H9 (cell line): ENCODE measurements at regions not wholly inside any gene's neighbourhood (a gene's known extent, or its start where the extent isn't known, plus 50 kb on each side); places are given as distances from the start of the nearest gene placed in this dataset.

Experiments
- DNase-seq: peaks from one replicate; pipeline ENCODE4 v3.0.0-alpha.2; 2017
- H2AFZ ChIP-seq: one replicate; pipeline ENCODE4 v1.6.1; 2013; ENCODE audit warnings: mild to moderate bottlenecking, low read length, control low read depth, moderate library complexity
- H2AK5ac ChIP-seq: 2 replicates; pipeline ENCODE4 v1.6.1; 2013; ENCODE audit warnings: low read length, control low read depth, mixed read lengths; ENCODE audit not compliant: insufficient read length
- H2BK120ac ChIP-seq: one replicate; pipeline ENCODE4 v1.6.1; 2013; ENCODE audit warnings: low read depth, mild to moderate bottlenecking, low read length, control low read depth, inconsistent platforms; ENCODE audit not compliant: poor library complexity, severe bottlenecking
- H2BK12ac ChIP-seq: 2 replicates; pipeline ENCODE4 v1.6.1; 2013; ENCODE audit warnings: low read length, control low read depth, mixed read lengths, low read depth; ENCODE audit not compliant: insufficient read length
- H2BK15ac ChIP-seq: 2 replicates; pipeline ENCODE4 v1.6.1; 2013; ENCODE audit warnings: low read depth, low read length, control low read depth
- H2BK20ac ChIP-seq: one replicate; pipeline ENCODE4 v1.6.1; 2013; ENCODE audit warnings: low read depth, mild to moderate bottlenecking, low read length, control low read depth, inconsistent platforms; ENCODE audit not compliant: poor library complexity, severe bottlenecking
- H2BK5ac ChIP-seq: 2 replicates; pipeline ENCODE4 v1.6.1; 2013; ENCODE audit warnings: low read length, control low read depth, mixed read lengths; ENCODE audit not compliant: insufficient read length
- H3K14ac ChIP-seq: 2 replicates; pipeline ENCODE4 v1.6.1; 2013; ENCODE audit warnings: low read length, control low read depth; ENCODE audit not compliant: insufficient read depth
- H3K18ac ChIP-seq: 2 replicates; pipeline ENCODE4 v1.6.1; 2013; ENCODE audit warnings: low read depth, mild to moderate bottlenecking, mixed read lengths, low read length, control low read depth; ENCODE audit not compliant: insufficient read length
- H3K23ac ChIP-seq: 2 replicates; pipeline ENCODE4 v1.6.1; 2013; ENCODE audit warnings: low read length, control low read depth, mixed read lengths, low read depth; ENCODE audit not compliant: insufficient read length
- H3K23me2 ChIP-seq: 2 replicates; pipeline ENCODE4 v1.6.1; 2013; ENCODE audit warnings: low read depth, mild to moderate bottlenecking, mixed read lengths, low read length, control low read depth; ENCODE audit not compliant: insufficient read length, poor library complexity, severe bottlenecking
- H3K27ac ChIP-seq: 2 replicates; pipeline ENCODE4 v1.5.1; 2013; ENCODE audit warnings: low read length, control low read depth, mixed read lengths, low read depth; ENCODE audit not compliant: insufficient read length
- H3K27me3 ChIP-seq: 2 replicates; pipeline ENCODE4 v1.6.1; 2013; ENCODE audit warnings: low read length, control low read depth, inconsistent platforms; ENCODE audit not compliant: insufficient read depth
- H3K4ac ChIP-seq: 2 replicates; pipeline ENCODE4 v1.6.1; 2013; ENCODE audit warnings: low read depth, mild to moderate bottlenecking, control low read depth, inconsistent platforms, low read length, moderate library complexity
- H3K4me1 ChIP-seq: 2 replicates; pipeline ENCODE4 v1.6.1; 2013; ENCODE audit warnings: low read length, control low read depth, inconsistent platforms; ENCODE audit not compliant: insufficient read depth
- H3K4me2 ChIP-seq: 2 replicates; pipeline ENCODE4 v1.6.1; 2013; ENCODE audit warnings: low read length, control low read depth, mixed read lengths; ENCODE audit not compliant: insufficient read length, insufficient read depth
- H3K56ac ChIP-seq: 2 replicates; pipeline ENCODE4 v1.6.1; 2013; ENCODE audit warnings: low read depth, mild to moderate bottlenecking, mixed read lengths, low read length, control low read depth; ENCODE audit not compliant: insufficient read length
- H3K79me1 ChIP-seq: 2 replicates; pipeline ENCODE4 v1.6.1; 2013; ENCODE audit warnings: low read depth, mild to moderate bottlenecking, moderate library complexity, low read length, control low read depth, inconsistent platforms; ENCODE audit not compliant: insufficient read depth, poor library complexity, severe bottlenecking
- H3K79me2 ChIP-seq: 2 replicates; pipeline ENCODE4 v1.6.1; 2013; ENCODE audit warnings: low read length, control low read depth, inconsistent platforms; ENCODE audit not compliant: insufficient read depth
- H3K9ac ChIP-seq: 2 replicates; pipeline ENCODE4 v1.6.1; 2013; ENCODE audit warnings: low read length, control low read depth, mixed read lengths; ENCODE audit not compliant: insufficient read length; ENCODE audit errors: extremely low read depth
- H3K9me3 ChIP-seq: one replicate; pipeline ENCODE4 v1.6.1; 2013; ENCODE audit warnings: low read depth, low read length, inconsistent platforms; ENCODE audit not compliant: control insufficient read depth
- H3T11ph ChIP-seq: one replicate; pipeline ENCODE4 v1.6.1; 2013; ENCODE audit warnings: mild to moderate bottlenecking, low read length, control low read depth, inconsistent platforms
- H4K20me1 ChIP-seq: one replicate; pipeline ENCODE4 v1.6.1; 2013; ENCODE audit not compliant: control insufficient read depth, insufficient read length, insufficient read depth
- H4K5ac ChIP-seq: 2 replicates; pipeline ENCODE4 v1.6.1; 2013; ENCODE audit warnings: low read depth, mild to moderate bottlenecking, mixed read lengths, low read length, control low read depth; ENCODE audit not compliant: insufficient read length
- H4K8ac ChIP-seq: replicated peaks from 2 replicates; pipeline ENCODE4 v1.6.1; 2013; ENCODE audit warnings: low read length, control low read depth, mixed read lengths, low read depth; ENCODE audit not compliant: insufficient read length
- H4K91ac ChIP-seq: 2 replicates; pipeline ENCODE4 v1.6.1; 2013; ENCODE audit warnings: low read depth, mild to moderate bottlenecking, moderate library complexity, mixed read lengths, low read length, control low read depth; ENCODE audit not compliant: insufficient read length
- H3K27ac Mint-ChIP-seq, 3 experiments: 2 replicates in 2 of 3; 3 replicates in 1 of 3; pipeline ENCODE4 v1.8.0; 2020 to 2021; ENCODE audit warnings: mixed read lengths in 3 of 3, mild to moderate bottlenecking in 1 of 3, moderate library complexity in 1 of 3
- H3K27me3 Mint-ChIP-seq: 2 replicates; pipeline ENCODE4 v1.8.0; 2021; ENCODE audit warnings: low read depth, mild to moderate bottlenecking, moderate library complexity, mixed read lengths
- H3K36me3 Mint-ChIP-seq, 3 experiments: 2 replicates in 2 of 3; 3 replicates in 1 of 3; pipeline ENCODE4 v1.8.0; 2020 to 2021; ENCODE audit warnings: low read depth in 3 of 3, mixed read lengths in 3 of 3; ENCODE audit not compliant: insufficient read depth in 1 of 3
- H3K4me1 Mint-ChIP-seq, 2 experiments: 2 replicates each; pipeline ENCODE4 v1.8.0; 2020; ENCODE audit warnings: mixed read lengths in 2 of 2
- H3K4me3 Mint-ChIP-seq, 2 experiments: 2 replicates in 1 of 2; 3 replicates in 1 of 2; pipeline ENCODE4 v1.8.0; 2020 to 2021; ENCODE audit warnings: mild to moderate bottlenecking in 2 of 2, mixed read lengths in 2 of 2, moderate library complexity in 1 of 2
- H3K9me3 Mint-ChIP-seq, 2 experiments: 2 replicates in 1 of 2; 3 replicates in 1 of 2; pipeline ENCODE4 v1.8.0; 2020; ENCODE audit warnings: mild to moderate bottlenecking in 2 of 2, mixed read lengths in 2 of 2, moderate library complexity in 1 of 2
- CTCF ChIP-seq: fragments of 200-600 bp; sonication (generic); conservative IDR thresholded peaks from 3 replicates; pipeline ENCODE4 v1.8.0; 2021; ENCODE audit warnings: antibody characterized with exemption, mild to moderate bottlenecking
- WGBS: extraction: QIAGEN DNeasy Blood & Tissue Kit; methylation state at CpG from one replicate; pipeline ENCODE4 v1.1.7; 2013; ENCODE audit warnings: missing lambda C conversion rate, low lambda C conversion rate, mixed read lengths; ENCODE audit not compliant: insufficient read length; ENCODE audit errors: extremely low coverage; 5-methylcytosine and 5-hydroxymethylcytosine counted together

GRCh38 chr22:48268293-48268692 lies 1505.8 kb downstream of the TBC1D22A start:
- no peak overlapping the region for H3K18ac ChIP-seq
- H3K9ac ChIP-seq = no peak overlapping the region
- 0 out of 2 replicates have a peak, but pooled peaks cover 2% of the 10 kb centered on the region for H3K4me1 ChIP-seq
- no CpG with 5 or more reads among the region's 11 CpGs for WGBS
- H3K27ac ChIP-seq = no peak overlapping the region
- H3K27ac Mint-ChIP-seq = no peak overlapping the region
- H4K91ac ChIP-seq = no peak overlapping the region
- H3K27me3 ChIP-seq = no peaks in the 10 kb centered on the region
- H2BK120ac ChIP-seq = no peak overlapping the region
- no peak overlapping the region for H2AK5ac ChIP-seq
- no peak overlapping the region for H3T11ph ChIP-seq
- H4K8ac ChIP-seq = no peak overlapping the region
- H3K23me2 ChIP-seq = no peaks in the 10 kb centered on the region
- no peak overlapping the region for H2BK12ac ChIP-seq
- no peaks in the 10 kb centered on the region for H3K36me3 Mint-ChIP-seq
- no peaks in the 10 kb centered on the region for H3K79me1 ChIP-seq
- no peak overlapping the region for H2BK20ac ChIP-seq
- no peak overlapping the region for H3K4ac ChIP-seq
- no peak overlapping the region for H3K56ac ChIP-seq
- no peak overlapping the region for H3K4me2 ChIP-seq
- H2BK5ac ChIP-seq = no peak overlapping the region
- no peak for DNase-seq
- H3K9me3 Mint-ChIP-seq = no peaks in the 10 kb centered on the region
- no peak overlapping the region for H2AFZ ChIP-seq
- peaks cover 13% of the 10 kb centered on the region for H3K27me3 Mint-ChIP-seq
- no peak for TF ChIP-seq CTCF
- no peaks in the 10 kb centered on the region for H4K20me1 ChIP-seq
- no peak overlapping the region for H3K23ac ChIP-seq
- H4K5ac ChIP-seq = no peak overlapping the region
- no peak overlapping the region for H3K4me3 Mint-ChIP-seq
- no peak overlapping the region for H2BK15ac ChIP-seq
- no peak overlapping the region for H3K14ac ChIP-seq
- peaks cover 11 to 12% of the 10 kb centered on the region in 2 experiments for H3K4me1 Mint-ChIP-seq
- H3K9me3 ChIP-seq = no peaks in the 10 kb centered on the region
- H3K79me2 ChIP-seq = no peaks in the 10 kb centered on the region
